ENCODE measurements at regions not wholly inside any gene's neighbourhood (a gene's known extent, or its start where the extent isn't known, plus 50 kb on each side); places are given as distances from the start of the nearest gene placed in this dataset.
A peak's percentile ranks its signal among the peaks of the same experiment; 100 is the strongest.

- Histone ChIP-seq H3K27ac (replicated peaks) (no peak overlapping the region), H3K9me3 (replicated peaks) (no peaks in the 10 kb centered on the region), H3K36me3 (no peaks in the 10 kb centered on the region), H3K4me3 (no peak overlapping the region), H3K27me3 (ENCODE audit: low read depth) (no peaks in the 10 kb centered on the region), H3K4me1 (peaks cover 7% of the 10 kb centered on the region)
- DNase-seq = no peak
- intact Hi-C loops (cut with micrococcal nuclease) = no loop called here
- no peak for TF ChIP-seq CTCF (IDR thresholded peaks at IDR 0.05; ENCODE audit: borderline replicate concordance)
Observed at GRCh38 chr2:128560718-128561117, 242.1 kb upstream of the HS6ST1 start.

DNA sequence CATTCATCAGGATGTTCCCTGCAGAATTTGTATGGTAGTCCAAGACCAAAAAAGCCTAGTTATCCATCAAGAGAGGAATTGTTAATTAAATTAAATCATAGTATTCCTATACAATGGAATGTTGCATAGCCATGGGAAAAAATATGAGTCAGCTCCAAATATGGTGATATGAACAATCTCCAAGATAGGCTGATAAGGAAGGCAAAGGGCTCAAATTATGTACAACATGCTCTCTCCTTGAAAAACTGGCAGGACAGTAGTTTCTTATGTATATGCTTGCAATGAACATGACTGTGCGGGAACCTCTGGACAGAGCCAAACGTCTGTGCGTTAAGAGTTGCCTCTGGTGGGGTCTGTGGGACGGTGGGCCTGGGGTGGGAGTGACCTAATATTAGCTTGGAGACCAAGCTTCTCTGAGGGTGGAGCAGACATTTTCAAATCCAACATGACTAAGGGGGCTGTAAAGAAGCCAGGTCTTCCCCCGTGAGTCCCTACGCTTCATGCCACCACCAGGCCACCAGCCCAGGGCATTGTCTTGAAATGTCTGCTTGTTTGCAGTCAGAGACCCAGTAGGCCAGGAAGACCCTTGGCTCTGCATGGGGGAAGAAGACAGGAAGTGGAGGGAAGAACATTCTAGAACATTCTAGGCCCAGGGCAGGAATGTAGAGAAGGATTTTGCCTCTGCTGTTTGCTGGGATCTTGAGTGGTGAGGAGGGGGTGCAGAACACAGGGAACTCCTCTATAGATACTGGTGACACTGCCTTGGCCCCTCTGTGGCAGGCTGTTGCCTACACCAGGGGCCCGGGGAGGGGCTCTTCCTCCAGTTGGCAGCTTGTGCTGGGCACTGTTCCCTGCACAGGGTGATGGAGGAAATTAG, 244.0 kb upstream of the HS6ST1 start:
- H3K4me3 ChIP-seq = no peak overlapping the region
- peaks cover 7% of the 10 kb centered on the region for H3K4me1 ChIP-seq
- H3K27ac ChIP-seq (replicated peaks) = peak overlapping the region; percentile 35
- no peak for TF ChIP-seq CTCF (IDR thresholded peaks at IDR 0.05; ENCODE audit: borderline replicate concordance)
- no peaks in the 10 kb centered on the region for H3K36me3 ChIP-seq
- intact Hi-C loops (cut with micrococcal nuclease) = no loop called here
- H3K9me3 ChIP-seq (replicated peaks) = no peaks in the 10 kb centered on the region
- no peaks in the 10 kb centered on the region for H3K27me3 ChIP-seq (ENCODE audit: low read depth)
- DNase-seq = no peak

DNA sequence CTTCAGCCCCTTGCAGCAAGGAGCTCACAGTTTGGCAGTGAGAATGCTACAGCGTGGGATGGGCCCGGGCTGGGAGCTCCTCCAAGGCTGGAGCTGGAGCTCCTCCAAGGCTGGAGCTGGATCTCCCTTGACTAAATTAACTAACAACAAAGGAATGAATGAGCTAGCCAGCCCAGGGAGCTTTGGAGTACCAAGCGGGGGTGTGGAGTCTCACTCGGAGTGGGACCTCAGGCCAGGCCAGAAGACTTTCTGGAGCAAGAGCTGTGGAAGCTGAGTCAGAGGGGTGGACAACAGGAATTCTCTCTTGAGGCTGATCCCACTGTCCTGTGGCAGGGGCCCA, 244.7 kb upstream of the HS6ST1 start:
- TF ChIP-seq CTCF (IDR thresholded peaks at IDR 0.05; ENCODE audit: borderline replicate concordance) = no peak
- intact Hi-C loops (cut with micrococcal nuclease) = no loop called here
- Histone ChIP-seq H3K4me1 (peaks cover 7% of the 10 kb centered on the region), H3K27ac (replicated peaks) (peak overlapping the region; percentile 35), H3K27me3 (ENCODE audit: low read depth) (no peaks in the 10 kb centered on the region), H3K36me3 (no peaks in the 10 kb centered on the region), H3K9me3 (replicated peaks) (no peaks in the 10 kb centered on the region), H3K4me3 (no peak overlapping the region)
- DNase-seq = peak; percentile 68

GRCh38 chr2:128564131-128564530, 245.5 kb upstream of the HS6ST1 start:
- Histone ChIP-seq H3K36me3 (no peaks in the 10 kb centered on the region), H3K4me3 (no peak overlapping the region), H3K4me1 (peaks cover 7% of the 10 kb centered on the region), H3K27ac (replicated peaks) (no peak overlapping the region), H3K27me3 (ENCODE audit: low read depth) (no peaks in the 10 kb centered on the region), H3K9me3 (replicated peaks) (no peaks in the 10 kb centered on the region)
- intact Hi-C loops (cut with micrococcal nuclease) = no loop called here
- no peak for TF ChIP-seq CTCF (IDR thresholded peaks at IDR 0.05; ENCODE audit: borderline replicate concordance)
- no peak for DNase-seq

GRCh38 chr2:128564551-128564950, 245.9 kb upstream of the HS6ST1 start:
- intact Hi-C loops (cut with micrococcal nuclease) = no loop called here
- DNase-seq = no peak
- Histone ChIP-seq H3K4me3 (no peak overlapping the region), H3K36me3 (no peaks in the 10 kb centered on the region), H3K27ac (replicated peaks) (no peak overlapping the region), H3K9me3 (replicated peaks) (no peaks in the 10 kb centered on the region), H3K27me3 (ENCODE audit: low read depth) (no peaks in the 10 kb centered on the region), H3K4me1 (peaks cover 7% of the 10 kb centered on the region)
- TF ChIP-seq CTCF (IDR thresholded peaks at IDR 0.05; ENCODE audit: borderline replicate concordance) = no peak

Measured in left ventricle myocardium inferior (tissue), 1 donor.